ENCODE measurements at regions not wholly inside any gene's neighbourhood (a gene's known extent, or its start where the extent isn't known, plus 50 kb on each side); places are given as distances from the start of the nearest gene placed in this dataset.

GRCh38 chr2:146821836-146822316 is 1023.0 kb upstream of the ACVR2A start:
- Mint-ChIP-seq H3K9me3 (ENCODE audit: low read depth) (no peaks in the 10 kb centered on the region), H3K4me3 (ENCODE audit: unreplicated experiment) (no peak overlapping the region), H3K27ac (ENCODE audit: unreplicated experiment) (no peak overlapping the region), H3K27me3 (ENCODE audit: low read depth) (no peaks in the 10 kb centered on the region), H3K36me3 (ENCODE audit: low read depth) (peaks cover 1% of the 10 kb centered on the region), H3K4me1 (ENCODE audit: low read depth) (peaks cover 28% of the 10 kb centered on the region)
- peak; percentile 55 for TF ChIP-seq CTCF (IDR thresholded peaks at IDR 0.05)
- DNase-seq (ENCODE audit: low spot score) = no peak

DNA sequence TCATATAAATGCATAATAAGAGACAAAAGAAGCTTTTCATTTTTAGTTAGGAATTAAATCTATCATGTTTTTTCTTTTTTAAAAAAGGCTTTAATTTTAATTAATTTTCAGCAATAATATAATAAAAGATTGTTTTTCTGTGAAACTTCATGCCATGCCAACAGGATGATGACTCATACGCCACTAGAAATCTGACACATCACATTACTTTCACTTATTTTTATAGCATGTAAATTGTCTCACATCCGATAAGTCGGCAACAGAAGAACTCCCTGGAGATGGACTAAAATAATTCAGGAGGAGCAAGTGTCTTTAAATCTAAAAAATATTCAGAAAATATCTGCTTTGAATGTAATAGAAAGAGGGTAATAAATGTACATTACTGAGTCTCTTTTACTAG is 1024.2 kb upstream of the ACVR2A start:
- H3K27me3 Mint-ChIP-seq (ENCODE audit: low read depth) = no peaks in the 10 kb centered on the region

DNA sequence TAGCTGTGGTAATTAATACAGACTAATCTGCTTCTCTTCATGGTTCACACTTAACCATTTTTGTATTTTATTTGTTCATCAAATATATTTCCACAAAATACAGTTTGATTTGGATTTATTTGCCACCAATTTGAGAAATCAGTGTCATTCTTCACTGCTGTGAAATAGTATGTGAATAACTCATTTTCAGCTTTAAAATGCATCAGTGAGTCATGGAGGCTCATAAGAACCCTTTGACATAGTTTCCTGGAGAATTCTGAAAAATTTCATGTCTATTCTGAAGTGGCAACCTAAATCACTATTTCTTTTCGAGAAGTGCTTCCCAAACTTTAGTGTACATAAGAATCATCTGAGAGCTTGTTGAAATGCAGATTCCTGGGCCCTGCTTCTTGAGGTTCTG is 1026.7 kb upstream of the ACVR2A start:
- H3K9me3 Mint-ChIP-seq (ENCODE audit: low read depth) = no peaks in the 10 kb centered on the region
- TF ChIP-seq CTCF (IDR thresholded peaks at IDR 0.05) = no peak
- H3K4me3 Mint-ChIP-seq (ENCODE audit: unreplicated experiment) = no peak overlapping the region
- H3K4me1 Mint-ChIP-seq (ENCODE audit: low read depth) = peaks cover 30% of the 10 kb centered on the region
- no peaks in the 10 kb centered on the region for H3K36me3 Mint-ChIP-seq (ENCODE audit: low read depth)
- no peak for DNase-seq (ENCODE audit: low spot score)
- no peaks in the 10 kb centered on the region for H3K27me3 Mint-ChIP-seq (ENCODE audit: low read depth)
- H3K27ac Mint-ChIP-seq (ENCODE audit: unreplicated experiment) = no peak overlapping the region

More for the DNA sequence above, 1024.2 kb upstream of the ACVR2A start:
- Mint-ChIP-seq H3K4me1 (ENCODE audit: low read depth) (peaks cover 30% of the 10 kb centered on the region), H3K4me3 (ENCODE audit: unreplicated experiment) (no peak overlapping the region), H3K27ac (ENCODE audit: unreplicated experiment) (peak overlapping the region; percentile 2), H3K36me3 (ENCODE audit: low read depth) (peaks cover 1% of the 10 kb centered on the region), H3K9me3 (ENCODE audit: low read depth) (no peaks in the 10 kb centered on the region)
- TF ChIP-seq CTCF (IDR thresholded peaks at IDR 0.05) = no peak
- DNase-seq (ENCODE audit: low spot score) = no peak

DNA sequence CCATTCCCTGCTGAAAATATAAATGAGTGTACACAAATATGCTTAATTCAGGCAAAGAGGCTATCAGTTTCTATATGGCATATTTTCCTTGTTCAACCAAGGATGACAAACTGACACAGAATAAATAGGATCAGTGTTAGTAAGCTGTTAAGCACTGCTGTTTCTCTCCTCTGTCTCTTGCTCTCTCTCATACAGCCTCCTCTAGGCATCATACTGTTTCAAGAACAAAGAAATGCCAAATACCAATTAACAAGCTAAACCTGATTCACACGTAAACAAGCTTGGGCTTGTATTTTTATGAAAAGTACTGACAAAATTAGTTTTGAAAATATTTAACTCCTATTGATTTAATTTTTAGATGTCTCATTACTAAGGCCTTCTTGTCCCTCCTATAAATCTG is 1027.2 kb upstream of the ACVR2A start:
- Mint-ChIP-seq H3K4me3 (ENCODE audit: unreplicated experiment) (no peak overlapping the region), H3K27ac (ENCODE audit: unreplicated experiment) (no peak overlapping the region), H3K36me3 (ENCODE audit: low read depth) (peaks cover under 1% of the 10 kb centered on the region), H3K4me1 (ENCODE audit: low read depth) (peaks cover 30% of the 10 kb centered on the region), H3K27me3 (ENCODE audit: low read depth) (no peaks in the 10 kb centered on the region), H3K9me3 (ENCODE audit: low read depth) (peaks cover 2% of the 10 kb centered on the region)
- DNase-seq (ENCODE audit: low spot score) = no peak
- TF ChIP-seq CTCF (IDR thresholded peaks at IDR 0.05) = no peak

DNA sequence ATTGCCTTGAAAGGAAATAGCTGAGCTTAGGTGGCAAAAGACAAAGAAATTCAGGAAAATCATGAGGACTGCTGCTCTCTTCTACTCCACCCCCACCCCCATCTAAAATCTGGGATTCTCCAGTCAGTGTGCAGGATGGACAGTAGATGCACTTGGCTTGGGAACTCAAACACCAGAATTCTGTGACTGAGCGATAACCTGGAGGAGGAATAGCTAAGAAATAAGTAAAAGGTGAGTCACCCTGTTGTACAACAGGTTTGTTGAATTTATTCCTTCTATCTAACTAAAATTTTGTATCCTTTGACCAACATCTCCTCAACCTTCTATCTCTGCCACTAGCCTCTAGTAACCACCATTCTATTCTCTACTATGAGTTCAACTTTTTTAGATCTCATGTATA is 1029.9 kb upstream of the ACVR2A start:
- Mint-ChIP-seq H3K27me3 (ENCODE audit: low read depth) (no peaks in the 10 kb centered on the region), H3K36me3 (ENCODE audit: low read depth) (peaks cover 2% of the 10 kb centered on the region), H3K9me3 (ENCODE audit: low read depth) (peaks cover 13% of the 10 kb centered on the region), H3K4me1 (ENCODE audit: low read depth) (peaks cover 11% of the 10 kb centered on the region), H3K27ac (ENCODE audit: unreplicated experiment) (no peak overlapping the region), H3K4me3 (ENCODE audit: unreplicated experiment) (no peak overlapping the region)
- DNase-seq (ENCODE audit: low spot score) = no peak
- TF ChIP-seq CTCF (IDR thresholded peaks at IDR 0.05) = no peak
